ENCODE measurements at regions not wholly inside any gene's neighbourhood (a gene's known extent, or its start where the extent isn't known, plus 50 kb on each side); places are given as distances from the start of the nearest gene placed in this dataset.

- no peak for DNase-seq
Measured at GRCh38 chr2:65716698-65717097, 284.3 kb upstream of the SPRED2 start.

GRCh38 chr2:65715323-65715722, 282.9 kb upstream of the SPRED2 start:
- no peak for DNase-seq

DNA sequence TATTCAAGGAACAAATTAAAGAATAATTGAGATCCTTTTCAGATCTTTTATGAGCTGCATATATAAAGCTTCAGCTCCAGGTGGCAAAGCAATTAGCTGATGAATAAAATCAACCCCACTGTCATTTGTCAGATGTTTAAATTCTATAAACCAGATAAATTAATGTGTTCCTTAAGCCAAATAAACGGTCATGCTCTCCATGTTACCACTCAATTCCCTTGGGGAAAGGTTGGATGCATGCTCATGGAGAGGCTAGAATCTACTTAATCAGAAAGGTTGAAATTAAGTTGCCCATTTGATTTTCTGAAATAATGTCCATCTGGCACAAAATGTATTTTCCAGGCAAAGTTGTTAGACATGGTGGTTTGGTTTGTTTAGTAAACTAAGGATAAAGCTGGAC, 282.5 kb upstream of the SPRED2 start:
- DNase-seq, result no peak

- no peak for DNase-seq
Measured at GRCh38 chr2:65711863-65712262, 279.5 kb upstream of the SPRED2 start.

DNA sequence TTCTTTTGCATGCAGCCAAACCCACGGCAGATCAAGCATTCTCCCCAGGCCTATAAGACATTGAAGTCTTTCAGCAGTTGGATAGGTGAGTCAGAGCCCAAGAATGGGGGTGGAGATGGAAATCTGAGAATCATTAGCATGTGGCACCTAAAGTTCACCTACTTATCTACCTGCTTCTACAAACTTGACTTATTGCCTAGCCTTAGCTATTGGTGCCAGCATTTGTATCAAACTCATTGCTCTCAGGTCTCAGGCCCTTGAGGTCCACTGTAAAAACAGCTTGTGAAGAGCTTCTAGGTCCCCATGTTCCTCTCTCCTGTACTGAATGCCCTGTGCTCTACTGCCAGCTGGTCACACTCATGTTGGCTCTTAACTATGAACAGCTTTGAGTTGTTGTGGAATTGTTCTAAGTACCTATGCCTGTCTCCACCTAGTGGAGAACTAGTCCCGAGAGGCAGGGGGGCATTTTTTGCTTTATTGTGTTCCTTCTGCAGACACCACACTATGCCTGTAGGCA, 278.4 kb upstream of the SPRED2 start:
- DNase-seq, result peak; percentile 15

- DNase-seq, result no peak
Measured at GRCh38 chr2:65710356-65710755, 278.0 kb upstream of the SPRED2 start.

DNA sequence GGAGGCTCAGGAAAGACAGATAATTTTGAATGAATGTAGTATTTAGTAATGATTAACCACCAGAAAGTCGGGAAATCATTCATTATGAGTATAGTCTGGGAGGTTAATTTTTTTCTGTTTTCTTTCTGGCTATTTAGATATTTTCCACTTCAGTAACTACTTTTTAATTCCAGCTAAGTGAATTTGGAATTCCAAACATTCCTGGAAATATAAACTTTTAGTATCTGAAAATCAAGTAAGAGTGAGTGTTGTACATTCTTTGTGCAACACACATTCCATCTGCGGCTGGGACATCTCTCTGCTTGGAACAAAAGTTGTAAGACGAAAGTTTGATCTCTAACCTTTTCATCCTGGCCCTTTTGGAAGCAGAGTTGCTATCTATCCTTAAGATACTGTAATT, 275.7 kb upstream of the SPRED2 start:
- no peak for DNase-seq

DNA sequence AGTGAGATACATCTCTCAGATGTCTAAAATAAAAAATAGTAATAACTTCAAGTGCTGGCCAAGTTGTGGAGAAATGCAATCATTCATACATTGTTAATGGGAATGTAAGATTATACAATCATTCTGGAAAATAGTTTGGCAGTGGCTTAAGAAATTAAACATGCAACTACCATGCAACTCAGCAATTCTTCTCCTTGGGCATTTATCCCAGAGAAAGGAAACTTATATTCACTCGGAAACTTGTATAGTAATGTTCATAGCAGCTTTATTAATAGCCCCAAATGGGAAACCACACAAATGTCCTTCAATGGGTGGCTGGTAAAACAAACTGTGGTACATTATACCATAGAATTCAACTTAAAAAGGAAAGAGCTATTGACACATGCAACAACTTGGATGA, 274.0 kb upstream of the SPRED2 start:
- DNase-seq, result no peak

DNA sequence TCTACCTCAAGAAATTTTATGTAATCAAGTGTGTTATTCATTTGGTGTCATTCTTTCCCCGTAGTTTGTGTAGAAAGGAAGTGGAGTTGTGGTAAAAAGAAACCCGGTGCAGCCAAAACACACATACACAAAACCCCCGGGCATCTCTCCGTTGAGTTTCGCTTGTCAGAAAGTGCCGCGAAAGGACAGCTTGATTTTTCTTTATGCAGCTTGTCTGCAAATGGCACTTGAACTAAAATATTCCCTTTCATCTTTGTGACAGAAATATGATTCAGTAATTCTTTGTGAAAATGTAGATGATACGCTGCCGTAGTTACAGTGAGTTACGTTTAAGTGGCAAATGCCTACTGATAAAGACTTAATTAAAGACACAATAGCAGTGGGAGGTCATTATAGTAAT, 268.8 kb upstream of the SPRED2 start:
- DNase-seq, result no peak

- no peak for DNase-seq
Measured at GRCh38 chr2:65700720-65701119, 268.3 kb upstream of the SPRED2 start.

GRCh38 chr2:65700004-65700651, 267.7 kb upstream of the SPRED2 start:
- no peak for DNase-seq

DNA sequence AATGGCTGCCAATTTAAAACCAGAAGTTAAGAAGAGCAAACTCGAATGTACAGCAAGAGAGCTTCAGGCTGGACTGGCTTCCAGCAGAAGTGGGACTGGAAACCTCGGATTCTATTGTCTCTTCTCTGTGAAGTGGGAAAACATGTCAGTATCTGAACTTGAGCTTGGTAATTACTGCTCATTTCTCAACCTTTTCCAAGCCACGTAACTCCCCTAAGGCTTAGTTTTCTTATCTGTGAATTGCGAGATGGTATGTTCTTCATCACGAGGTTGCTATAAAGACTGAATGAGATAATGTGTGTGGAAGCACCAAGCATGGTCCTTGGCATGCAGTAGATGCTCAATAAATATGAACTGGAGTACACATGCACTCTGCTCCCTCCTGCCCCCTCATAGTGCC, 259.4 kb upstream of the SPRED2 start:
- DNase-seq, result no peak

DNA sequence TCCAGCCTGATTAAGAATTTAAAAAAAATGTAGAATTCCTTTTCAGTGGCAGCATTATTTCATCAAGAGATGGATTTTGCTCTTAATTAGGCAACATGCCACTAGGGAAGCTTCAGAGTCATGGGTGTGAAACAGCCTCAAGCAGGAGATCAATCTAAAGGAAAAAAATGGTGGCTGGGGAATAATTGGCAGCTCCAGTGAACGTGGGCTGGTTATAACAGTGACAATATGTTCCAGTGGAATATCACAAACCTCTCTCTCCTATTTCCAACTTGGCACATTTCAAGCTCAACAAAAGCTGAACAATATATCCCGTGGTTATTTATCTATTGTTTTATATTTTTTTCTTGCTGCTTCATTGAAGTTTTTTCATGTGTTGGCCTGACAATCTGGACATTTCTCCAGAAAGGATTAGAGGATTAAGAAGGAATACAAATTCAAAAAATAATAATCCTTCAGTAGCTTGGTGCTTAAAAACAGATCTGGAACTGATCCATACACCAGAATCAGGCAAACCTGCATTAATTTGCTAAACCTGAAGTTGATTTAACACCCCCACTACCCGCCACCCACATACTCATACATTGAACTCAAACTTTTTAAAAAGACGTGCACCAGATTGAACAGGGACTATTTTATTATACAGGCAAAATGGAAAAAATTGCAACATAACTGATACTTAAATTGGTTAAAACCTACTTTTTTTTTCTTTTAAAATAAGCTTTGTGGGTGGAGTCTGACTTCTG, 255.9 kb upstream of the SPRED2 start:
- DNase-seq, result no peak

DNA sequence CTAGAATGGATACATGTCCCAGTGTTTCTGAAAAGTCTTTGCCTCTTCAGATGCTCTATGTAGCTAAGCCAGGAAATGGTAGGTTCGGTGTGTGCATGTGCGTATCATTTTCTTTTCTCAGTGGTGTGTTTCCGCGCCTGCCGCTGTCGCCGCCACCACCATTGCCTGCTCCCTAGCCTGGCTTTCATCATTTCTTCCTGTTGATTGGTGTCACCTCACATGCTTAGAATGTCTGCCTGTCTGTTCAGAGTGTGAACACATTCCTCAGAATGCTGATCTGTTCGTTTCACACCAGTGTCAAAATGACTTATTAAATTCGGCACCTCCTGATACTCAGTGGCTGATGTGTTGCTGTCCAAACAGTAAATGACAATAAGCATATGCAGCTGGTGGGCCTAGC, 255.2 kb upstream of the SPRED2 start:
- DNase-seq, result no peak

GRCh38 chr2:65686928-65687521, 254.6 kb upstream of the SPRED2 start:
- DNase-seq, result no peak

DNA sequence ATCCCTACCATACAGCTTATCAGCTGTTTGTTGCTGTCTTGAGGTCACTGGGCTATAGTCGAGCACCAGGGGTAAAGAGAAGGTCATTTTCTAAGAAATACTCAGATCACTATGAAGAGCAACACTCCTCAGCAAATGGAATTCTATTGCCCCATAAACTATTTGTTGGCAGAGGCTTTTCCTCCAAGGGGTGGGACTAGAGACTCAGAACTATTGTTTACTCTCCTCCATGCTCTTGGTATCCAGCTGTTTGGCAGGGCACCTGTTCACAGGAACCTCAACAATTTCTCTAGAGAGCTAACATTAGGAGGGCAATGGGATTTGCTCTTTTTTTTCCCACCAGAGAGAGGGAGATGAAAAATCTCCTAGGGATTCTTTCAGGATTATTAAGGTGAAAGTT, 249.1 kb upstream of the SPRED2 start:
- no peak for DNase-seq

DNA sequence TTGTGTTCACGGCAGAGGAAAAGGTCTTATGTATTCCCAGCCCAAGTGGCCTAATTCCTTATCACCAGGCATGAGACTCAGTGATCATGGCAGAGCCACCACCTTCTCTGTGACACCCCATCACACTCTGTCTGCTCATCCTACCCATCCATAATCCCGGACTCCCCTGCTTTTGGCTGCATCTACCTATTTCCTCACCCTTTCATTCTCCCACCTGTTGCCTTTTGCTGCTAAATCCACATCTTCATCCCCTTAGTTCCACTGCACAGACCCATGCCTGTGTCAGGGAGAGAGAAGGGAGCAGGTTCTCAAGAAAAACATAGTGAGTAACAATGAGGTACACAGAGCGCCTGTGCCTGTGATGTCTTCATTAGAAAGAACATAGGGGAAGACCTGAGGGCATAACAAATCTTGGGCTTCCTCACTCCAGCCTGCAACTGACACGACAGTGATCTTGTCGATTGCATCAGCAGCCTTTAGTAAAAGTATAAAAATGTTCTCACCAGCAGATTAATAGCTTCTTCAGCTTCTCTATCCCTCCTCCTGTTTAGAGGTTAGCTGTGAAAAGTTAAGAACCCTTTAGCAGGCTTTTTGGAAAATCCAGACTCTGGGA, 246.5 kb upstream of the SPRED2 start:
- DNase-seq, result no peak

- DNase-seq, result no peak
Measured at GRCh38 chr2:65675350-65675749, 243.0 kb upstream of the SPRED2 start.

DNA sequence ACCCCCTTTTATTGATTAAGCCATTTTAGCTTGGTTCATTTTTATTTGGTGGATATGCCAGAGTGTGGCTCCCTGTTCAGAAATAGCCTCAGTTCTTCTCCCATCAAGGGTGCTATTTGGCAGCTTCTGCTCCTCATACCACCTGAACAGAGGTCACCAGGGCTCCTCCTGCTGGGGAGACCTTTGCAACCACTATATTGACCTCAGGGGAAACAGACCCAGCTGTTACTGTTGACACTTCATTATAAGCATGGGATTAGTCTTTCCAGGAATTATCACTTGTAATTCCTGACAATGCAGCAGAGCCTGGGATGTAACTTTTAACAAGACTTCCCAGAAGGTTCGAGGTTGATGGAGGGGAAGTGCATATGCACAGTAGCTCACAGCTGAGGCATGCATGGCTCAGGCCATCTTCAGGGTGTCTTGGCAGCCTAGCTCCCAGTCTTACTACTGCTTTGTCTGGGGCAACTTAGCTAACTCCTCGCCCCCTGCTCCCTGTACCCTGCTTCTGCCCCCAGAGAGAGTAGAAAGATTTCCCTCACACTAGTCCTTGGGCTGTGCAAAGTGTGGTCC, 239.4 kb upstream of the SPRED2 start:
- no peak for DNase-seq

DNA sequence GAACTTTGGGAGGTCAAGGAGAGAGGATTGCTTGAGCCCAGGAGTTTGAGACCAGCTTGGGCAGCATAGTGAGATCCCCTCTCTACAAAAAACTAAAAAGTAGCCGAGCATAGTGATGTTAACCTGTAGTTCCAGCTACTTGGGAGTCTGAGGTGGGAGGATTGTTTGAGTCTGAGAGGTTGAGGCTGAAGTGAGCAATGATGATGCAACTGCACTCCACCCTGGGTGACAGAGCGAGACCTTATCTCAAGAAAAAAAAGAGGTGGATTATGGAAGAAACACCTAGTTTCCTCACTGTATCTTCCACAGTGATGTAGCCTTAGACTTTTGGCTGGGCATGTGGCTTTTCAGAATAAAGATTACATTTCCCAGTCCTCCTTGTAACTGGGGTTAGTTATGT, 237.2 kb upstream of the SPRED2 start:
- DNase-seq, result no peak

GRCh38 chr2:65668744-65669143, 236.3 kb upstream of the SPRED2 start:
- no peak for DNase-seq

- peak; percentile 25 for DNase-seq
Measured at GRCh38 chr2:65666156-65666725, 233.8 kb upstream of the SPRED2 start.

GRCh38 chr2:65664931-65665330, 232.5 kb upstream of the SPRED2 start:
- no peak for DNase-seq

Data from hematopoietic multipotent progenitor cell treated with erythropoietin and hydrocortisone succinate and interleukin-3 and kit ligand, for 4 days (in vitro differentiated cells).